HEK293 (cell line): ENCODE measurements at regions not wholly inside any gene's neighbourhood (a gene's known extent, or its start where the extent isn't known, plus 50 kb on each side); places are given as distances from the start of the nearest gene placed in this dataset.
A peak's percentile ranks its signal among the peaks of the same experiment; 100 is the strongest.
"Not testable (repeated sequence)": the region's sequence is repeated elsewhere in the genome, so short reads cannot be mapped to it uniquely, and the experiment has no call there.

Experiments used
- CTCF ChIA-PET: fragments of 350-600 bp; formaldehyde crosslinking; extraction: SDS; loops from one replicate; lab custom pipeline; 2021; ENCODE audit warnings: antibody characterized with exemption; lab: Yijun Ruan, JAX
- POLR2A ChIA-PET: fragments of 300-600 bp; formaldehyde crosslinking; extraction: SDS; loops from one replicate; lab custom pipeline; 2020; ENCODE audit warnings: antibody characterized with exemption, inconsistent platforms; lab: Yijun Ruan, JAX
- H3K27ac ChIP-seq: fragments of 200-500 bp; sonication (Bioruptor generic); 2 replicates; pipeline ENCODE4 v1.5.1; 2014; ENCODE audit warnings: low read depth, low read length, control low read depth, inconsistent platforms; ENCODE audit errors: extremely low read depth
- H3K36me3 ChIP-seq, 2 experiments: fragments of 200-500 bp in 1 of 2; sonication (Bioruptor generic) in 1 of 2; 1 replicate in 1 of 2; 2 replicates in 1 of 2; pipeline ENCODE4 v1.5.1; 2014 to 2017; ENCODE audit warnings: inconsistent platforms in 2 of 2, low read length in 2 of 2; ENCODE audit not compliant: control insufficient read depth in 2 of 2, insufficient read depth in 1 of 2
- H3K4me1 ChIP-seq: fragments of 200-500 bp; sonication (Bioruptor generic); 2 replicates; pipeline ENCODE4 v1.5.1; 2014; ENCODE audit warnings: mild to moderate bottlenecking, low read length, inconsistent platforms; ENCODE audit not compliant: control insufficient read depth, insufficient read depth
- H3K4me3 ChIP-seq: 2 replicates; pipeline ENCODE4 v1.5.1; 2011; ENCODE audit warnings: low read depth, mild to moderate bottlenecking, control low read depth, low read length, moderate library complexity
- H3K9me3 ChIP-seq: fragments of 200-500 bp; sonication (Bioruptor generic); 2 replicates; pipeline ENCODE4 v1.5.1; 2014; ENCODE audit warnings: low read depth, low read length, inconsistent platforms; ENCODE audit not compliant: control insufficient read depth, insufficient read depth
- KLF1 ChIP-seq: fragments of 450-650 bp; formaldehyde crosslinking; IDR thresholded peaks from 2 replicates; pipeline ENCODE4 v1.5.1; 2016; ENCODE audit warnings: missing biosample characterization, missing genetic modification characterization
- MEIS1 ChIP-seq: sonication (generic); formaldehyde crosslinking; IDR thresholded peaks from 2 replicates; pipeline ENCODE4 v1.8.1; 2022; ENCODE audit warnings: missing genetic modification reagents, mild to moderate bottlenecking, borderline replicate concordance
- MZF1 ChIP-seq: fragments of 450-650 bp; formaldehyde crosslinking; IDR thresholded peaks from 2 replicates; pipeline ENCODE4 v1.5.1; 2017; ENCODE audit warnings: missing biosample characterization, missing genetic modification characterization, borderline replicate concordance
- OVOL3 ChIP-seq: fragments of 450-650 bp; formaldehyde crosslinking; IDR thresholded peaks from 2 replicates; pipeline ENCODE4 v1.5.1; 2016; ENCODE audit warnings: missing biosample characterization, missing genetic modification characterization
- SCRT1 ChIP-seq: fragments of 450-650 bp; formaldehyde crosslinking; IDR thresholded peaks from 2 replicates; pipeline ENCODE4 v1.5.1; 2016; ENCODE audit warnings: missing biosample characterization, missing genetic modification characterization, borderline replicate concordance
- SP7 ChIP-seq: fragments of 450-650 bp; formaldehyde crosslinking; IDR thresholded peaks from 2 replicates; pipeline ENCODE4 v1.5.1; 2016; ENCODE audit warnings: missing biosample characterization, missing genetic modification characterization
- ZBTB17 ChIP-seq: fragments of 450-650 bp; formaldehyde crosslinking; IDR thresholded peaks from 2 replicates; pipeline ENCODE4 v1.5.1; 2016; ENCODE audit warnings: missing biosample characterization, missing genetic modification characterization
- ZEB2 ChIP-seq: fragments of 450-650 bp; formaldehyde crosslinking; IDR thresholded peaks from 2 replicates; pipeline ENCODE4 v1.5.1; 2016; ENCODE audit warnings: missing biosample characterization, missing genetic modification characterization
- ZFP3 ChIP-seq: fragments of 450-650 bp; formaldehyde crosslinking; IDR thresholded peaks from 2 replicates; pipeline ENCODE4 v1.5.1; 2016; ENCODE audit warnings: low read depth, missing biosample characterization, missing genetic modification characterization
- ZNF114 ChIP-seq: fragments of 450-650 bp; formaldehyde crosslinking; IDR thresholded peaks from 2 replicates; pipeline ENCODE4 v1.5.0; 2017; ENCODE audit warnings: missing biosample characterization, missing genetic modification characterization
- ZNF138 ChIP-seq: fragments of 450-650 bp; formaldehyde crosslinking; IDR thresholded peaks from 2 replicates; pipeline ENCODE4 v1.5.1; 2016; ENCODE audit warnings: missing biosample characterization, missing genetic modification characterization, borderline replicate concordance
- ZNF157 ChIP-seq: fragments of 450-650 bp; formaldehyde crosslinking; IDR thresholded peaks from 2 replicates; pipeline ENCODE4 v1.5.1; 2016; ENCODE audit warnings: missing biosample characterization, missing genetic modification characterization
- ZNF324 ChIP-seq: fragments of 450-650 bp; formaldehyde crosslinking; IDR thresholded peaks from 2 replicates; pipeline ENCODE4 v1.5.1; 2016; ENCODE audit warnings: missing biosample characterization, missing genetic modification characterization
- ZNF366 ChIP-seq: fragments of 450-650 bp; formaldehyde crosslinking; conservative IDR thresholded peaks from 2 replicates; pipeline ENCODE4 v1.5.1; 2016; ENCODE audit warnings: missing biosample characterization, missing genetic modification characterization
- ZNF404 ChIP-seq: fragments of 450-650 bp; formaldehyde crosslinking; IDR thresholded peaks from 2 replicates; pipeline ENCODE4 v1.5.1; 2017; ENCODE audit warnings: missing biosample characterization, missing genetic modification characterization
- ZNF423 ChIP-seq: fragments of 450-650 bp; formaldehyde crosslinking; IDR thresholded peaks from 2 replicates; pipeline ENCODE4 v1.5.1; 2016; ENCODE audit warnings: missing biosample characterization, missing genetic modification characterization
- ZNF621 ChIP-seq: fragments of 450-650 bp; formaldehyde crosslinking; IDR thresholded peaks from 2 replicates; pipeline ENCODE4 v1.5.1; 2017; ENCODE audit warnings: missing biosample characterization, missing genetic modification characterization
- ZNF707 ChIP-seq: fragments of 450-650 bp; formaldehyde crosslinking; IDR thresholded peaks from 2 replicates; pipeline ENCODE4 v1.5.1; 2016; ENCODE audit warnings: missing biosample characterization, missing genetic modification characterization
- ZNF747 ChIP-seq: fragments of 450-650 bp; formaldehyde crosslinking; IDR thresholded peaks from 2 replicates; pipeline ENCODE4 v1.5.1; 2016; ENCODE audit warnings: missing biosample characterization, missing genetic modification characterization
- ZNF777 ChIP-seq: fragments of 450-650 bp; formaldehyde crosslinking; IDR thresholded peaks from 2 replicates; pipeline ENCODE4 v1.5.1; 2017; ENCODE audit warnings: missing biosample characterization, missing genetic modification characterization, borderline replicate concordance
- ZSCAN16 ChIP-seq: fragments of 450-650 bp; formaldehyde crosslinking; IDR thresholded peaks from 2 replicates; pipeline ENCODE4 v1.5.1; 2016; ENCODE audit warnings: missing biosample characterization, missing genetic modification characterization
- TF ChIP-seq, protein P1 (sequence below): fragments of 450-650 bp; formaldehyde crosslinking; IDR thresholded peaks from 2 replicates; pipeline ENCODE4 v1.5.1; 2016; ENCODE audit warnings: missing biosample characterization, missing genetic modification characterization

- Histone ChIP-seq H3K9me3 (no peaks in the 10 kb centered on the region), H3K27ac (no peak overlapping the region), H3K4me3 (no peak overlapping the region), H3K36me3 (no peaks in the 10 kb centered on the region), H3K4me1 (no peaks in the 10 kb centered on the region)
- POLR2A ChIA-PET, result no interaction called here
- CTCF ChIA-PET, result interaction anchor here (0.5 kb wide), 1 partner anchor 16 kb away, joined by 4 read pairs; no protein-coding TSS in a partner anchor
- no peak for TF ChIP-seq ZNF324 (tag by site-specific recombination)
- no peak for TF ChIP-seq MZF1 (tag by site-specific recombination)
- no peak for TF ChIP-seq ZFP3 (tag by site-specific recombination)
- TF ChIP-seq MEIS1 (CRISPR knock-in tag), result no peak
- TF ChIP-seq ZNF404 (tag by site-specific recombination), result no peak
- TF ChIP-seq ZEB2 (tag by site-specific recombination), result no peak
- TF ChIP-seq KLF1 (tag by site-specific recombination), result no peak
- TF ChIP-seq ZNF114 (tag by site-specific recombination), result no peak
- no peak for TF ChIP-seq ZNF366 (tag by site-specific recombination)
- TF ChIP-seq ZNF138, result no peak
These were observed 273.9 kb upstream of the DEPDC1 start for GRCh38 chr1:68770817-68771216.

GRCh38 chr1:68777851-68778250, 281.0 kb upstream of the DEPDC1 start:
- no peak overlapping the region for H3K4me3 ChIP-seq
- POLR2A ChIA-PET, result no interaction called here
- no peak overlapping the region for H3K27ac ChIP-seq
- H3K36me3 ChIP-seq, result no peaks in the 10 kb centered on the region
- CTCF ChIA-PET, result no interaction called here
- no peaks in the 10 kb centered on the region for H3K9me3 ChIP-seq
- no peaks in the 10 kb centered on the region for H3K4me1 ChIP-seq
- TF ChIP-seq, protein P1, sequence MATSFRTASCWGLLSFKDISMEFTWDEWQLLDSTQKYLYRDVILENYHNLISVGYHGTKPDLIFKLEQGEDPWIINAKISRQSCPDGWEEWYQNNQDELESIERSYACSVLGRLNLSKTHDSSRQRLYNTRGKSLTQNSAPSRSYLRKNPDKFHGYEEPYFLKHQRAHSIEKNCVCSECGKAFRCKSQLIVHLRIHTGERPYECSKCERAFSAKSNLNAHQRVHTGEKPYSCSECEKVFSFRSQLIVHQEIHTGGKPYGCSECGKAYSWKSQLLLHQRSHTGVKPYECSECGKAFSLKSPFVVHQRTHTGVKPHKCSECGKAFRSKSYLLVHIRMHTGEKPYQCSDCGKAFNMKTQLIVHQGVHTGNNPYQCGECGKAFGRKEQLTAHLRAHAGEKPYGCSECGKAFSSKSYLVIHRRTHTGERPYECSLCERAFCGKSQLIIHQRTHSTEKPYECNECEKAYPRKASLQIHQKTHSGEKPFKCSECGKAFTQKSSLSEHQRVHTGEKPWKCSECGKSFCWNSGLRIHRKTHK (tag by site-specific recombination), result no peak
- TF ChIP-seq SCRT1 (no peak), ZNF747 (tag by site-specific recombination) (no peak), ZSCAN16 (tag by site-specific recombination) (no peak), ZBTB17 (tag by site-specific recombination) (no peak), OVOL3 (no peak), ZNF157 (tag by site-specific recombination) (no peak), ZNF621 (tag by site-specific recombination) (no peak), ZNF423 (tag by site-specific recombination) (no peak), SP7 (tag by site-specific recombination) (no peak), ZNF777 (tag by site-specific recombination) (no peak)

GRCh38 chr1:68779841-68780240, 283.0 kb upstream of the DEPDC1 start:
- POLR2A ChIA-PET, CTCF ChIA-PET, H3K36me3 ChIP-seq, H3K9me3 ChIP-seq, H3K4me1 ChIP-seq, H3K27ac ChIP-seq, H3K4me3 ChIP-seq: not testable (repeated sequence)
- TF ChIP-seq ZNF707 (tag by site-specific recombination), result peak; percentile 64
